ENCODE measurements at regions not wholly inside any gene's neighbourhood (a gene's known extent, or its start where the extent isn't known, plus 50 kb on each side); places are given as distances from the start of the nearest gene placed in this dataset.
"Not testable (repeated sequence)": the region's sequence is repeated elsewhere in the genome, so short reads cannot be mapped to it uniquely, and the experiment has no call there.

DNA sequence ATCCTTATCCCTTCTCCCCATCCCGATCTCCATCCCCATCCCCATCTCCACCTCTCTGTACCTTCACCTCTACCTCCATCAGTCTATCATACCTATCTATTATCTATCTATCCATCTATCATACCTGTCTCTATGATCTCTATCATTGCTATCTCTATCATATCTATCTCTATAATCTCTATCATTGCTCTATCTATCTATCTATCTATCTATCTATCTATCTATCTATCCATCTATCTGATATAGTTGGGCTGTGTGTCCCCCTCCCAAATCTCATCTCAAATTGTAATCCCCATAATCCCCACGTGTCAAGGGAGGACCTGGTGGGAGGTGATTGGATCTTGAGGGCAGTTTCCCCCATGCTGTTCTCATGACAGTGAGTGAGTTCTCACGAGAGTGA, 97.9 kb upstream of the PAXBP1 start:
- TF ChIP-seq FOXP2 (optimal IDR thresholded peaks at IDR 0.05; ENCODE audit: control extremely low read depth, extremely low read length, insufficient read depth) (no peak), POLR2AphosphoS5 (IDR thresholded peaks at IDR 0.05; ENCODE audit: borderline replicate concordance, low read depth, low read length) (no peak), EZH2 (IDR thresholded peaks at IDR 0.05) (no peak)
- no peak overlapping the region for H3K4me3 ChIP-seq
- H3K9ac ChIP-seq (ENCODE audit: insufficient read length) = no peak overlapping the region
- H3K27ac ChIP-seq = no peak overlapping the region
- no peak for DNase-seq (ENCODE audit: low read depth, low spot score)
- no peaks in the 10 kb centered on the region for H3K9me3 ChIP-seq (ENCODE audit: low read depth, low read length)
- H3K36me3 ChIP-seq (ENCODE audit: insufficient read depth, low read length) = no peaks in the 10 kb centered on the region

DNA sequence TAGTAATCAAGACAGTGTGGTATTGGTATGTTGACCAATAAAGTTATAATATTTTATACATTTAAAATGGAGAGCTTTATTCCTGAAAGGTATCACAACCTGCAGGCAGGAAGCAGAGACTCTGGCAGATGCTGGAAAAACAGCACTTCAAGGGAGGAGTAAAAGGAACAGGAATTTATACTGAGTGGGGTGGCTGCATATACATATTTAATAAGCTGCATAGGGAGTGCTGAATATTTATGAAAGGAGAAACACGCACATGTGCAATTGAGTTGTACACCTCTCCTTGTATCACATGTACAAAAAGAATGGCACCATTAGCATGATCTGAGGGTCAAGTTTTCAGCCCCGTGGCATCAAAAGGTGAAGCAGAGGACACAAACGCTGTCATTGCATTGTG, 104.9 kb upstream of the PAXBP1 start:
- no peak overlapping the region for H3K27ac ChIP-seq
- TF ChIP-seq FOXP2 (optimal IDR thresholded peaks at IDR 0.05; ENCODE audit: control extremely low read depth, extremely low read length, insufficient read depth) (no peak), POLR2AphosphoS5 (IDR thresholded peaks at IDR 0.05; ENCODE audit: borderline replicate concordance, low read depth, low read length) (no peak), EZH2 (IDR thresholded peaks at IDR 0.05) (no peak)
- no peaks in the 10 kb centered on the region for H3K9me3 ChIP-seq (ENCODE audit: low read depth, low read length)
- DNase-seq (ENCODE audit: low read depth, low spot score) = no peak
- H3K36me3 ChIP-seq (ENCODE audit: insufficient read depth, low read length) = no peaks in the 10 kb centered on the region
- H3K9ac ChIP-seq (ENCODE audit: insufficient read length) = no peak overlapping the region
- H3K4me3 ChIP-seq = no peak overlapping the region

DNA sequence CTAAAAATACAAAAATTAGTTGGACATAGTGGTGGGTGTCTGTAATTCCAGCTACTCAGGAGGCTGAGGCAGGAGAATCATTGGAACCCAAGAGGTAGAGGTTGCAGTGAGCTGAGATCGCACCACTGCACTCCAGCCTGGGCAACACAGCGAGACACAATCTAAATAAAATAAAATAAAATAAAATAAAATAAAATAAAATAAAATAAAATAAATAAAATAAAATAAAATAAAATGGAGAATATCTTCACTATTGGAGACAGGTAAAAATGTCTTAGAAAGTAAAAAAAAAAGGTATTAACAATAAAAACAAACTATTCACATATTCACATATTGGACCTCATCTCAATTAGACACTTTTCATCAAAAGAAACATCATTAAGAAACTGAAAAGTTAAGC, 106.3 kb upstream of the PAXBP1 start:
- DNase-seq (ENCODE audit: low read depth, low spot score); H3K9ac ChIP-seq (ENCODE audit: insufficient read length); H3K36me3 ChIP-seq (ENCODE audit: insufficient read depth, low read length); H3K9me3 ChIP-seq (ENCODE audit: low read depth, low read length); H3K27ac ChIP-seq; H3K4me3 ChIP-seq: not testable (repeated sequence)

- no peak overlapping the region for H3K4me3 ChIP-seq
- H3K36me3 ChIP-seq (ENCODE audit: insufficient read depth, low read length) = no peaks in the 10 kb centered on the region
- H3K9ac ChIP-seq (ENCODE audit: insufficient read length) = no peak overlapping the region
- TF ChIP-seq POLR2AphosphoS5 (IDR thresholded peaks at IDR 0.05; ENCODE audit: borderline replicate concordance, low read depth, low read length) = no peak
- TF ChIP-seq FOXP2 (optimal IDR thresholded peaks at IDR 0.05; ENCODE audit: control extremely low read depth, extremely low read length, insufficient read depth) = no peak
- no peak for TF ChIP-seq EZH2 (IDR thresholded peaks at IDR 0.05)
- H3K9me3 ChIP-seq (ENCODE audit: low read depth, low read length) = no peaks in the 10 kb centered on the region
- H3K27ac ChIP-seq = no peak overlapping the region
- DNase-seq (ENCODE audit: low read depth, low spot score) = no peak
Measured at GRCh38 chr21:32878661-32879060, 107.1 kb upstream of the PAXBP1 start.

DNA sequence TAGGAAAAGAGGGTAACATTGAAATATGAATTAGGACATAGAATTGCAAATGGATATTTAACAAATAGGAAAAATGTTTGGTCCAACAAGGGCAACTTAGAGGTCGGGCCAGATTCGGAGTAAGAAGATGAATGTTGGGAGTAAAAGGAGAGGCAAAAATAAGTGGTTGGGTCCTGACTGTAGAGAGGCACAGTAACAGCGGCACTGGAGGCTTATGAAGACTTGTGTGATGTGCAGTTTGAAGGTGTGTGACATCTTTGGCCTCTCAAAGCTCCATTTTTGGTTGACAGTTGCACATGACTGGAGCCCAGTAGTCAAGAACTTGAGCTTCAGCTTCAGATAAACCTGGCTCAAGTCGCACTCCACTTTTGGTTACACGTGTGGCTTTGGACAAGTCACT, 109.9 kb upstream of the PAXBP1 start:
- H3K9ac ChIP-seq (ENCODE audit: insufficient read length) = no peak overlapping the region
- H3K4me3 ChIP-seq = no peak overlapping the region
- no peak overlapping the region for H3K27ac ChIP-seq
- TF ChIP-seq POLR2AphosphoS5 (IDR thresholded peaks at IDR 0.05; ENCODE audit: borderline replicate concordance, low read depth, low read length) = no peak
- TF ChIP-seq FOXP2 (optimal IDR thresholded peaks at IDR 0.05; ENCODE audit: control extremely low read depth, extremely low read length, insufficient read depth) = no peak
- no peak for TF ChIP-seq EZH2 (IDR thresholded peaks at IDR 0.05)
- no peak for DNase-seq (ENCODE audit: low read depth, low spot score)
- H3K36me3 ChIP-seq (ENCODE audit: insufficient read depth, low read length) = no peaks in the 10 kb centered on the region
- no peaks in the 10 kb centered on the region for H3K9me3 ChIP-seq (ENCODE audit: low read depth, low read length)

GRCh38 chr21:32884062-32884461, 112.5 kb upstream of the PAXBP1 start:
- DNase-seq (ENCODE audit: low read depth, low spot score) = no peak
- no peak overlapping the region for H3K9ac ChIP-seq (ENCODE audit: insufficient read length)
- H3K4me3 ChIP-seq = no peak overlapping the region
- H3K9me3 ChIP-seq (ENCODE audit: low read depth, low read length) = no peaks in the 10 kb centered on the region
- H3K27ac ChIP-seq = no peak overlapping the region
- H3K36me3 ChIP-seq (ENCODE audit: insufficient read depth, low read length) = no peaks in the 10 kb centered on the region
- TF ChIP-seq EZH2 (IDR thresholded peaks at IDR 0.05) (no peak), POLR2AphosphoS5 (IDR thresholded peaks at IDR 0.05; ENCODE audit: borderline replicate concordance, low read depth, low read length) (no peak), FOXP2 (optimal IDR thresholded peaks at IDR 0.05; ENCODE audit: control extremely low read depth, extremely low read length, insufficient read depth) (no peak)

DNA sequence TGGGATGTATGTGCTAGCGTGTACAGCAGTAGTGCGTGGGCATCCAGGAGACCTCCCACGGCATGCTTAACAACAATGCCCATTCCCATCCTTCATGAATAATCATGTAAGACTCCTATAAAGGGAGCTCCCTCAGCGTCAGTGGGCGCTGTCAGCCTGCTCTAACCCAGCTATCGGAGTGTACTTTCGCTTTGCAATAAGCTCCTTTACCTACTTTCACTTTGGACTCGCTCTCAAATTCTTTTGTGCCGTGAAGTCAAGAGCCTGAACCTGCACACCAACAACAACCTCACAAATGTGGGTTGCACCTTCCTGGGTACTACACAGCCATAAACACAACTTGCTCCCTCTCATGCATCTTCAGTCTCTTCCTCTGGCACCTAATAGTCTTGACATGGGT, 114.8 kb upstream of the PAXBP1 start:
- no peaks in the 10 kb centered on the region for H3K36me3 ChIP-seq (ENCODE audit: insufficient read depth, low read length)
- TF ChIP-seq EZH2 (IDR thresholded peaks at IDR 0.05) (no peak), POLR2AphosphoS5 (IDR thresholded peaks at IDR 0.05; ENCODE audit: borderline replicate concordance, low read depth, low read length) (no peak), FOXP2 (optimal IDR thresholded peaks at IDR 0.05; ENCODE audit: control extremely low read depth, extremely low read length, insufficient read depth) (no peak)
- no peak for DNase-seq (ENCODE audit: low read depth, low spot score)
- no peak overlapping the region for H3K9ac ChIP-seq (ENCODE audit: insufficient read length)
- peak overlapping the region; percentile 45 for H3K4me3 ChIP-seq
- no peaks in the 10 kb centered on the region for H3K9me3 ChIP-seq (ENCODE audit: low read depth, low read length)
- H3K27ac ChIP-seq = no peak overlapping the region

GRCh38 chr21:32887026-32887425, 115.5 kb upstream of the PAXBP1 start:
- Histone ChIP-seq H3K9ac (ENCODE audit: insufficient read length) (no peak overlapping the region), H3K36me3 (ENCODE audit: insufficient read depth, low read length) (no peaks in the 10 kb centered on the region), H3K27ac (no peak overlapping the region), H3K4me3 (no peak overlapping the region), H3K9me3 (ENCODE audit: low read depth, low read length) (no peaks in the 10 kb centered on the region)
- TF ChIP-seq EZH2 (IDR thresholded peaks at IDR 0.05) = no peak
- no peak for TF ChIP-seq FOXP2 (optimal IDR thresholded peaks at IDR 0.05; ENCODE audit: control extremely low read depth, extremely low read length, insufficient read depth)
- no peak for TF ChIP-seq POLR2AphosphoS5 (IDR thresholded peaks at IDR 0.05; ENCODE audit: borderline replicate concordance, low read depth, low read length)
- no peak for DNase-seq (ENCODE audit: low read depth, low spot score)

GRCh38 chr21:32888971-32889370, 117.4 kb upstream of the PAXBP1 start:
- Histone ChIP-seq H3K27ac (no peak overlapping the region), H3K9me3 (ENCODE audit: low read depth, low read length) (no peaks in the 10 kb centered on the region), H3K9ac (ENCODE audit: insufficient read length) (no peak overlapping the region), H3K4me3 (no peak overlapping the region), H3K36me3 (ENCODE audit: insufficient read depth, low read length) (no peaks in the 10 kb centered on the region)
- TF ChIP-seq POLR2AphosphoS5 (IDR thresholded peaks at IDR 0.05; ENCODE audit: borderline replicate concordance, low read depth, low read length) (no peak), EZH2 (IDR thresholded peaks at IDR 0.05) (no peak), FOXP2 (optimal IDR thresholded peaks at IDR 0.05; ENCODE audit: control extremely low read depth, extremely low read length, insufficient read depth) (no peak)
- no peak for DNase-seq (ENCODE audit: low read depth, low spot score)

Data from SK-N-MC (cell line).